Activated naive CD4-positive, alpha-beta T cell treated with anti-CD3 and anti-CD28 coated beads, Interleukin-2, amount 50 U/mL, for 72 hours (primary cell): ENCODE measurements at regions not wholly inside any gene's neighbourhood (a gene's known extent, or its start where the extent isn't known, plus 50 kb on each side); places are given as distances from the start of the nearest gene placed in this dataset.

Experiments used
- ATAC-seq, 2 donors: fragments of 150-1000 bp; cut with Tn5 transposase; 2 replicates each; pipeline ENCODE4 v1.10.0; 2021; ENCODE audit warnings: mild to moderate bottlenecking in 2 of 2, moderate library complexity in 2 of 2
- DNase-seq, 2 donors: peaks; one replicate each; pipeline ENCODE4 v3.0.0; 2021 to 2022; ENCODE audit warnings: low spot score in 2 of 2
- H3K27ac Mint-ChIP-seq, 2 donors: one replicate each; pipeline ENCODE4 v1.8.0; 2022; ENCODE audit warnings: mild to moderate bottlenecking in 2 of 2, mixed read lengths in 2 of 2
- H3K36me3 Mint-ChIP-seq, 2 donors: one replicate each; pipeline ENCODE4 v1.8.0; 2022; ENCODE audit warnings: mixed read lengths in 2 of 2
- H3K9me3 Mint-ChIP-seq, 2 donors: one replicate each; pipeline ENCODE4 v1.8.0; 2022; ENCODE audit warnings: mixed read lengths in 2 of 2

DNA sequence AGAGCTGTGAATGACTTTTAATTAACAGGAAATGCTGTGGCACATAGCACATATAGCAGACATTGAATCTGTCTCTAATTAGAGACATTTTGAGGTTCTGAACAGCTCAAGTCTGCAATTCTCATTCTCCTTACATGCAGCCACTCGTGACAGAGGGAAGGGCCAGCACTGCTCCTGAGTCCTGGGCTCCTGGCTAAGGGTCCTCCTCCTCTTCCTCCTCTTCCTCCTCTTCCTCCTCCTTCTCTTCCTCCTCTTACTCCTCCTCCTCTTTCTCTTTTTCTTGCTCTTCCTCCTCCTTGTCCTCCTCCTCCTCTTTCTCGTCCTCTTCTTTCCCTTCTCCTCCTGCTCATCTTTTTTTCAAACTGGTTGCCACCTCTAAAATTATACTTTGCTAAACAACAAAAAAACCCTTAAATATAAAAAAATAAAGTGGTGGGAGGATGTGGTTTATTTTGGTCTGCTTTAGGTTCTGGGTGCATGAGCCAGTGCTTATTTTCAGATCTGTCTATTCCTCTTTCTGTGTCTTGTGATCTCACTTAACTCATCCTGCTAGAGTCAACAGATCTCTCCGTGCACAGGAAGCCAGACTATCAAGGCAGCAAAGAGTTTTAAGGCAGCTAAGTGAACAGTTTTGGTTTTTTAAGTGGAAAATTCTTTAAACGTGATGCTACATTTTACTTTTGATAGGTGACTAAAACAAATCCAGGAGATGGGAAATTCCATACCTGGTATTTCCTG is 159.3 kb downstream of the CD83 start:
- Mint-ChIP-seq H3K27ac (peak overlapping the region; percentile 79 to 92), H3K36me3 (peaks cover 0 to 9% of the 10 kb centered on the region in 2 donors), H3K9me3 (peaks cover 0 to 9% of the 10 kb centered on the region in 2 donors)
- ATAC-seq (peak; percentile 87 to 92), DNase-seq (no peak)

GRCh38 chr6:14277405-14277930 is 159.9 kb downstream of the CD83 start:
- Mint-ChIP-seq H3K36me3 (peaks cover 0 to 9% of the 10 kb centered on the region in 2 donors), H3K9me3 (peaks cover 0 to 5% of the 10 kb centered on the region in 2 donors), H3K27ac (peak overlapping the region; percentile 79 to 92)
- DNase-seq (no peak), ATAC-seq (peak; percentile 54 to 73)

- ATAC-seq = peak in 1 of 2 donors; percentile 41
- peaks cover 0 to 6% of the 10 kb centered on the region in 2 donors for H3K36me3 Mint-ChIP-seq
- no peak for DNase-seq
- H3K9me3 Mint-ChIP-seq = peaks cover 0 to 3% of the 10 kb centered on the region in 2 donors
- peak overlapping the region; percentile 79 to 85 for H3K27ac Mint-ChIP-seq
Observed at GRCh38 chr6:14278006-14278405, 160.4 kb downstream of the CD83 start.

- H3K27ac Mint-ChIP-seq = peak overlapping the region in 1 of 2 donors; percentile 85
- no peak for ATAC-seq
Observed at GRCh38 chr6:14278446-14278845, 160.9 kb downstream of the CD83 start.

GRCh38 chr6:14280006-14280510 is 162.5 kb downstream of the CD83 start:
- ATAC-seq (no peak), DNase-seq (no peak)
- Mint-ChIP-seq H3K36me3 (peaks cover 0 to 4% of the 10 kb centered on the region in 2 donors), H3K27ac (peak overlapping the region in 1 of 2 donors; percentile 10), H3K9me3 (no peaks in the 10 kb centered on the region)

More at GRCh38 chr6:14278446-14278845, 160.9 kb downstream of the CD83 start:
- peaks cover 0 to 4% of the 10 kb centered on the region in 2 donors for H3K36me3 Mint-ChIP-seq
- H3K9me3 Mint-ChIP-seq = no peaks in the 10 kb centered on the region
- DNase-seq = no peak

DNA sequence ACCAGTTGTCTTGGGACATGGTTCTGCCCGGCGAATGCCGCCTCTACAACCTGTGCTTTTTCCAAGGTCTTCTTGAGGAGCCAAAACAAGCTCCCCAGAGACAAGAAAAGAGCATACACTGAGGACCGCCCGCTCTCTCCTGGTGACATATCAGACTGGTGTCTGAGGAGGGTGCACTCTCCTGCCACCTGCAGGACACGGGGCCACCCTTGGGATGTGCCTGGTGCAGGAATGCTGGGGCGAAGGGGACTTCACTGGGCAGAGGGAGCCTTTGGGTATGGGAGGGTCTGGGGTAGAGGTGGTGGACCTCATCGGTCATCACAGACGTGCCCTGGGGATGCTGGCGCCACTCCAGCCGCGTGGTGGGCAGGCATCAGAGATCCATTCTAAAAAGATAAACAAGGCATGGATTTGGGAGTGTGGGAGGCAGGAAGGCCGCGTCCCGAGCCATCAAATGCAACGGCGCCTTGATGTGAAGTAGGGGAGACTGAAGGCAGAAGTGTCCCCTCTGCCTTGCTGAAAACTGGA is 163.3 kb downstream of the CD83 start:
- DNase-seq (no peak), ATAC-seq (no peak)
- peaks cover 0 to 4% of the 10 kb centered on the region in 2 donors for H3K36me3 Mint-ChIP-seq
- H3K27ac Mint-ChIP-seq = no peak overlapping the region
- H3K9me3 Mint-ChIP-seq = no peaks in the 10 kb centered on the region

GRCh38 chr6:14281811-14282660 is 164.5 kb downstream of the CD83 start:
- DNase-seq (no peak), ATAC-seq (no peak)
- Mint-ChIP-seq H3K9me3 (no peaks in the 10 kb centered on the region), H3K27ac (no peak overlapping the region), H3K36me3 (peaks cover 0 to 4% of the 10 kb centered on the region in 2 donors)

- H3K36me3 Mint-ChIP-seq = peaks cover 0 to 4% of the 10 kb centered on the region in 2 donors
- no peaks in the 10 kb centered on the region for H3K9me3 Mint-ChIP-seq
- ATAC-seq (no peak), DNase-seq (no peak)
- no peak overlapping the region for H3K27ac Mint-ChIP-seq
Observed at GRCh38 chr6:14282854-14283505, 165.4 kb downstream of the CD83 start.

DNA sequence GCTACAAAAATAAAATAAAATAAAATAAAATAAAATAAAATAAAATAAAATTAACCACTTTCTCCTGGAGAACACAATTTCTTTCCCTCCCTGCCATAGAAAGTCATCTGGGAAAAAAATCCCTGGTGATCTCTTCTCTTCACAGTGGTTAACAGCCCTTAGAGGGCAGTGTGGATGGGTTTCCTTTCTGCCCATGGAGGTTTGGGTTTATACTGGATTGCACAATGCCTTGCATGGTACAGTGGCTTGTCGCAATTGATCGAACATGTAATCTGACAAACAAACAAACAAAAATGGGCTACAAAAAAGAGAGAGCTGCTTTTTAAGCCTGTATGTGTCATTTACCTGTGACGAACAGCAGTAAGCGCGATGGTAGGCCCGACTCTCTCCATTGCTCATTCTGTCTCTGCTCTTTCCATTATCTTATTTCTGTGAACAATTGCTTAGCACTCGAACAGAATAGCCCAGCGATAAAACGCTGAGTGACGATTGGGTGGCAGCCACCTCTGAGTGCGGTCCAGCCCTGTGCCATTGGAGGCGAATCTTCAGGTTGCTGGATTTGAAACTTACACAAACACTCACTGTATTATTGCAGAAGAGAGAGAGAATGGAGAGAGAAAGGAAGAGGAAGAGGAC is 166.1 kb downstream of the CD83 start:
- no peaks in the 10 kb centered on the region for H3K9me3 Mint-ChIP-seq
- peaks cover 0 to 4% of the 10 kb centered on the region in 2 donors for H3K36me3 Mint-ChIP-seq
- peak overlapping the region in 1 of 2 donors; percentile 24 for H3K27ac Mint-ChIP-seq
- DNase-seq = no peak
- no peak for ATAC-seq

- H3K36me3 Mint-ChIP-seq = peaks cover 0 to 6% of the 10 kb centered on the region in 2 donors
- ATAC-seq (no peak), DNase-seq (no peak)
- peaks cover 0 to 5% of the 10 kb centered on the region in 2 donors for H3K9me3 Mint-ChIP-seq
- no peak overlapping the region for H3K27ac Mint-ChIP-seq
Observed at GRCh38 chr6:14284969-14285590, 167.5 kb downstream of the CD83 start.

DNA sequence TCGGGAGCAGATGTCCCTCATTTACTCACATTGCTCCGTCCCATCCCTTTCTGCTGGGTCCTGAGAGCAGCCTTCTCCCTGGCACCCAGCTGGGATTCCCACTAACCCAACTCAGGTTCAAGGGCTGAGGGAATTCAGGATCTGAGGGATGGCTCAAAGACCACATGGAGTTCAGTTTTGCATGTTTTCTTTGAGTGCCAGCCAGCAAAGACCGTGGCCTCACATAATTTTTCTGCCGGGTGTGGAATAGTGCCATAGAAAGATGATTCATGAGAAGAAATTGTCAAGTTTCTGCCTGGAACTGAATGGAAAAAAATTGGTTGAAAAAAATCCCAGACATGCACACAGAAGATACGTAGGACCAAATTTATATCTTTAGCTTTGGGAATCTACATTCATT is 168.6 kb downstream of the CD83 start:
- peaks cover 0 to 6% of the 10 kb centered on the region in 2 donors for H3K36me3 Mint-ChIP-seq
- DNase-seq (no peak), ATAC-seq (no peak)
- no peak overlapping the region for H3K27ac Mint-ChIP-seq
- H3K9me3 Mint-ChIP-seq = peaks cover 0 to 5% of the 10 kb centered on the region in 2 donors

DNA sequence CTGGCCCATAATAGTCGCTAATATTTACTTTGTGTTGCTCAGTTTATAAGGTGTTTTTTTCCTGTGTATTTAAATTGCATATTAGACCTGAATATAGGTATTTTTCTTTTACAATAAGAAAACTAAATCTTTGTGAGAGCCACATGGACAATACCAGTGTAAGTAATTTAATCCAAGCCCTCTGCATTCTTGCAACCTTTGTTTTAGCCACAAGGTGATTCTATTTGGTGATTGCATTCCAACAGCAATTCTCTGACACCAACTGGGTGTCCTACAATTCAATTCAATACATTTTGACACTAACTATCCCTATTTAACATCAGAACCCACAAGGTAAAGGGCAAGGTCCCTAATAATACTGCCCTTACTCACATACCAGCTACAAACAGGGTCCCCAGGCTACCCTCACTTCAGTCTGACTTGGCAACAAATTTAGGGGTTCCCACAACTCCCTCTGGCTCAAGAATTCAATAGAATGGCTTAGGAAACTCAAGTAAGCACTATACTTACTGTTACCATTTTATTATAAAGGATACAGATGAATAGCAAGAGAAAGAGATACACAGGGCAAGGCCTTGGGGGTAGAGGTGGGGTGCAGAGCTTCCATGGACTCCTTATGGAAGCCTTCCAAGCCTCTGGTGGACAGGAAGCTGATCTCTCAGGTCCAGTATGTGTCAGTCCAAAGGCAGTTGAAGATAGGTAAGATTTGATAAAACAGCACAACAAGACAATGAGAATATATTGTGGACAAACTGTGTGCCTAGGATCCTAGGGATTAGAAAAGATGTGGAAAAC is 169.3 kb downstream of the CD83 start:
- Mint-ChIP-seq H3K27ac (no peak overlapping the region), H3K36me3 (peaks cover 0 to 6% of the 10 kb centered on the region in 2 donors), H3K9me3 (peaks cover 0 to 5% of the 10 kb centered on the region in 2 donors)
- no peak for DNase-seq
- ATAC-seq = no peak

GRCh38 chr6:14287707-14288106 is 170.1 kb downstream of the CD83 start:
- ATAC-seq (no peak), DNase-seq (no peak)
- peaks cover 0 to 6% of the 10 kb centered on the region in 2 donors for H3K36me3 Mint-ChIP-seq
- H3K9me3 Mint-ChIP-seq = peaks cover 0 to 5% of the 10 kb centered on the region in 2 donors
- H3K27ac Mint-ChIP-seq = no peak overlapping the region

DNA sequence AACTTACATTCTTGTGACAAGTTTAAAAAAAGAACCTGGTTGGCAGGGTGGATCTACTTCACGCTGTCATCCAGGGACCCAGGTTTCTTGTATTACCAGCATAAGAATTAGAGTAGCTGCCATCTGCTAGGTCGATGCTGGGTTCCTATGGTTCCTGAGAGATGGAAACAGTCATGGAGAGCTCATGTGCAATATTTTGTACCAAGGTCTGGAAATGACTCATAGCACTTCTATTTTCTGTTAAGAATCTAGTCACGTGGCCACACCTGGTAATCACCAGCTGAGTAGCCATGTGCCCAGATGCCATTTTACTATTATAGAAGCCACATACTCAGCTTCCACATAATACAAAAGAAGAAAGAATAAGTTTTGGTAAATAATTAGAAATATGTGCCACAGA is 171.3 kb downstream of the CD83 start:
- Mint-ChIP-seq H3K27ac (peak overlapping the region in 1 of 2 donors; percentile 58), H3K9me3 (peaks cover 0 to 5% of the 10 kb centered on the region in 2 donors), H3K36me3 (peaks cover 0 to 6% of the 10 kb centered on the region in 2 donors)
- DNase-seq = no peak
- ATAC-seq = peak in 1 of 2 donors; percentile 62
